ENCODE measurements at regions not wholly inside any gene's neighbourhood (a gene's known extent, or its start where the extent isn't known, plus 50 kb on each side); places are given as distances from the start of the nearest gene placed in this dataset.
A peak's percentile ranks its signal among the peaks of the same experiment; 100 is the strongest.

DNA sequence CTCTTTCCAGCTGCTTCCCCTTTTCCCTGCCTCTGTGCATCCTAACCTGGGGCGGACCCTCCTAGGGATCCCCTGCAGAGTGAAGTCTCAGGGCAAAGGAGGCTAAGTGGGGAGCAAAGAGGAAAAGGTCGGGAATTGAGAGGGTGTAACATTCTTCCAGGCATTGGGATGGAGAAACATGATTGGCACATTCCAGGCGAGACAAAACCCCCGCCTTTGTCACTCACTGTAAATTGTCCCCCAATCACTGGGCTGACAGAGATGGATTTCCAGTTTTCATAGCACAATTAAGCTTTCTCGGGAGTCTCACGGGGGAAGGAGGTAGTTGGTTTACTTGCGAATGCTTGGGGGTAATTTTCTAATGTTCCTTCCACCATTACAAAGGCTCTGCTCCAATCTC is 74.9 kb downstream of the MIAT start:
- Histone ChIP-seq H3K36me3 (peaks cover 5% of the 10 kb centered on the region), H3K27ac (no peak overlapping the region), H3K4me1 (peaks cover 0 to 14% of the 10 kb centered on the region in 2 donors), H3K27me3 (no peaks in the 10 kb centered on the region), H3K9me3 (no peaks in the 10 kb centered on the region), H3K4me3 (no peak overlapping the region)
- TF ChIP-seq, protein P1, sequence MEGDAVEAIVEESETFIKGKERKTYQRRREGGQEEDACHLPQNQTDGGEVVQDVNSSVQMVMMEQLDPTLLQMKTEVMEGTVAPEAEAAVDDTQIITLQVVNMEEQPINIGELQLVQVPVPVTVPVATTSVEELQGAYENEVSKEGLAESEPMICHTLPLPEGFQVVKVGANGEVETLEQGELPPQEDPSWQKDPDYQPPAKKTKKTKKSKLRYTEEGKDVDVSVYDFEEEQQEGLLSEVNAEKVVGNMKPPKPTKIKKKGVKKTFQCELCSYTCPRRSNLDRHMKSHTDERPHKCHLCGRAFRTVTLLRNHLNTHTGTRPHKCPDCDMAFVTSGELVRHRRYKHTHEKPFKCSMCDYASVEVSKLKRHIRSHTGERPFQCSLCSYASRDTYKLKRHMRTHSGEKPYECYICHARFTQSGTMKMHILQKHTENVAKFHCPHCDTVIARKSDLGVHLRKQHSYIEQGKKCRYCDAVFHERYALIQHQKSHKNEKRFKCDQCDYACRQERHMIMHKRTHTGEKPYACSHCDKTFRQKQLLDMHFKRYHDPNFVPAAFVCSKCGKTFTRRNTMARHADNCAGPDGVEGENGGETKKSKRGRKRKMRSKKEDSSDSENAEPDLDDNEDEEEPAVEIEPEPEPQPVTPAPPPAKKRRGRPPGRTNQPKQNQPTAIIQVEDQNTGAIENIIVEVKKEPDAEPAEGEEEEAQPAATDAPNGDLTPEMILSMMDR (IDR thresholded peaks at IDR 0.05) = no peak
- no peak for DNase-seq (ENCODE audit: low spot score)

DNA sequence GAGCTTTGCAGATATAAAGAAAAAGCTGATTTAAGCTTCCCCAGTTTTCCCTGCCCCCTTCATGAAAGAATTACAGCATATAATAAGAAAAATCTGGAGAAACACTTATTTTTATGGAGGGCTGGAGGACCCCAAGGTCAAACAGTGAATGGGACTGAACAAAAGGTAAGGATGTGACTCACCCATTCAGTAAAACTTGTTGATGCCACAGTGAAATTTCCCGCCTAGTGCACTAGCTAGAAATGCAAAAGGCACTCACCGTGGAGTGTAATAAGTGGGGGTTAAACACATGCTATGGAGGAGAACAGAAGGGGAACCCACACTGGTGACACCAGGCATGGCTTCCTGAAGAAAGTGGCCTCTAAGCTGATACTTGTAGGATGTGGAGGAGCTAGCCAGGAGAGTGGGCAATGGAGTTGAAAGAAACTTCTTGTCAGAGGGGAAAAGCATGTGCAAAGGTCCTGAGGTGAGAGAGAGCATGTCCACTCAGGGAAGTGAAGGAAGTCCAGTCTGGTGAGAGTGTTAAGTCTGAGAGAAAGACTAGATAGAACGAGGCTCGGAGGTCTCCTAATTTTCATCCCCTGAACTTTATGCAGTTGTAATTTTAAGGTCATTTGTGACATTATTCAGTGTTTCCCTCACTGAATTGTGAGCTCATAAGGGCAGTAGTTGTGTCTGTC is 77.1 kb downstream of the MIAT start:
- no peaks in the 10 kb centered on the region for H3K9me3 ChIP-seq
- no peak for DNase-seq (ENCODE audit: low spot score)
- peaks cover 0 to 14% of the 10 kb centered on the region in 2 donors for H3K4me1 ChIP-seq
- H3K4me3 ChIP-seq = no peak overlapping the region
- H3K27ac ChIP-seq = peak overlapping the region; percentile 26 to 69
- TF ChIP-seq, protein P1 (IDR thresholded peaks at IDR 0.05) = no peak
- H3K36me3 ChIP-seq = no peaks in the 10 kb centered on the region
- no peaks in the 10 kb centered on the region for H3K27me3 ChIP-seq

DNA sequence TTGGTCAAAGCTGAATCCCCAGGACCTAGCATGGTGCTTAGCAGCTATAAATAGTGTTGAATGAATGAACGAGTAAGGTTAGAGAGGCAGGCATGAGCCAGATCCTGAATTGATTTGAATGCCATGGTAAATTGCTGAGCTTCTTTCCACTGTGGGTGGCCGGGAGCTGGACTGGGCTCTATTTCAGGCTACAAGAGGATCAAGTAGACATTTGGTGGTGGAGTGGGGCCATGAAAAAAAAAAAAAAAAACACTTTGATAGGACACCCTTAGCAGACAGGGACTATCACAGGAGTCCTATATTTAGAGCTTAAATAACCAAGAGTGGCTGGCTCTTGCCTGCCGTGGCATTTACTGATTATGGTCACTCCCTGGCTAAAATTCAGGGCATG is 77.6 kb downstream of the MIAT start:
- TF ChIP-seq, protein P1 (IDR thresholded peaks at IDR 0.05) = no peak
- peaks cover 0 to 14% of the 10 kb centered on the region in 2 donors for H3K4me1 ChIP-seq
- no peaks in the 10 kb centered on the region for H3K27me3 ChIP-seq
- H3K27ac ChIP-seq = peak overlapping the region; percentile 26 to 69
- no peaks in the 10 kb centered on the region for H3K36me3 ChIP-seq
- H3K9me3 ChIP-seq = no peaks in the 10 kb centered on the region
- no peak overlapping the region for H3K4me3 ChIP-seq
- DNase-seq (ENCODE audit: low spot score) = no peak

DNA sequence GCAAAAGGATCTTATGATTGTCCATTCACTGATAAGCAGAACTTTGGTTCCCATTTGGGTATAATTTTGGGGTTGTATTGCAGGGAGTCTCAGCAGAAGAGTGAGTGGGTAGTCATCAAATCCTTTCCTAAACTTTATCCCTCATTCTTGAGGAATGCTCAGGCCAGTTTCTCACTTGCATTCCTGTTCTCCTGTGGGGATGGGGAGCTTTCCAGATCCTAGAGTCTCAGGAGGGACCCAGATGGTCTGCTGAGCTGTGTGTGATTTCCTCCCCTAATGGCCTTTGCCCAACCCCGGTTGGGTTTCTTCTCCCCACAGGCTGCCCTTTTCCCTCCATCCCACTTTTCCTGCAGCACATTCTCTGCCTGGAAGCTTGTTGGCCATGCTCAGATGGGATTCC is 79.9 kb downstream of the MIAT start:
- peaks cover 0 to 14% of the 10 kb centered on the region in 2 donors for H3K4me1 ChIP-seq
- no peak overlapping the region for H3K4me3 ChIP-seq
- no peaks in the 10 kb centered on the region for H3K36me3 ChIP-seq
- TF ChIP-seq, protein P1 (IDR thresholded peaks at IDR 0.05) = no peak
- DNase-seq (ENCODE audit: low spot score) = no peak
- H3K9me3 ChIP-seq = no peaks in the 10 kb centered on the region
- no peak overlapping the region for H3K27ac ChIP-seq
- no peaks in the 10 kb centered on the region for H3K27me3 ChIP-seq

DNA sequence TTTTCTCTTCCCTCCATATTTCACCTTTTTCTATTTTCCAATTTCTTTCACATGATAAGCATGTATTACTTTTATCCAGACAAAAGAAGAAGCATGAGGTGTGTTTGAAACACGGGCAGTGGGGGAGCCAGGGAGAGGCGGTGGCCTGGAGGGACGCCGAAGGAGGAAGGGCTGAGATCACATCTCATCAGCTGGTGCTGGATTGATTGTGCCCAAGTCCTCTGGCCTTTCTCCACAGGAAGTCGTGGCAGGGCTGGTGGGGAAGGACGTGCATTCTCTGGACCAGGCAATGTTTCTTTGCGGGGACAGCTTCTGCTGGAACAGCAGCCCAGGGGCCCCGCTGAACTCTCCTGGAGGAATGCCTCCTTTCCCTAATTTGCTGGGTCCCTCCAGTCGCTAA is 82.9 kb downstream of the MIAT start:
- TF ChIP-seq, protein P1 (IDR thresholded peaks at IDR 0.05) = no peak
- no peaks in the 10 kb centered on the region for H3K27me3 ChIP-seq

DNA sequence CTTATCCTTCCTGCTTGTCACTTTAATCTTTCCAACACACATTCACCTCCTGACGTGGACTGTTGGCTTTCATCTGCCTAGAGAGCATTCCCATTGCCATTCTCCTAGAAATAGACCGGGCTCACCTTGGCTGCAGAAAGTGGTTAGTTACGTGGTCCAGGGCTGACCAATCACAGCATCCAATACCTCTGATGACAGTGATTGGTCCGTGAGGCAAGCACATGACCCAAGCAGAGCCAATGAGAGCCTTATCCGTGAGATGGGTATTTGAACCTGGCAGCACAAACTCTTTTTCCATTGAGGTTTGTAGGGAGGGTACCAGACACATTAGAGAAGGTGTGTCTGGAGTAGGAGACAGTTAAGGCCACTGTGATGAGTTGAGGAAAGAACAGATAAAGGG is 85.8 kb downstream of the MIAT start:
- no peak for DNase-seq (ENCODE audit: low spot score)
- Histone ChIP-seq H3K9me3 (no peaks in the 10 kb centered on the region), H3K27me3 (no peaks in the 10 kb centered on the region), H3K4me3 (no peak overlapping the region), H3K4me1 (no peaks in the 10 kb centered on the region), H3K27ac (no peak overlapping the region), H3K36me3 (no peaks in the 10 kb centered on the region)
- TF ChIP-seq, protein P1 (IDR thresholded peaks at IDR 0.05) = no peak

More for the DNA sequence above, 82.9 kb downstream of the MIAT start:
- H3K36me3 ChIP-seq = no peaks in the 10 kb centered on the region
- no peak overlapping the region for H3K4me3 ChIP-seq
- H3K4me1 ChIP-seq = peaks cover 0 to 4% of the 10 kb centered on the region in 2 donors
- DNase-seq (ENCODE audit: low spot score) = no peak
- no peak overlapping the region for H3K27ac ChIP-seq
- no peaks in the 10 kb centered on the region for H3K9me3 ChIP-seq

Measured in right atrium auricular region (tissue), 2 donors.